Ovary (tissue), 7 donors: ENCODE measurements at regions not wholly inside any gene's neighbourhood (a gene's known extent, or its start where the extent isn't known, plus 50 kb on each side); places are given as distances from the start of the nearest gene placed in this dataset.
A peak's percentile ranks its signal among the peaks of the same experiment; 100 is the strongest.

Source experiments
- DNase-seq, 5 donors: peaks; one replicate each; pipeline ENCODE4 v3.0.0-alpha.2; 2019 to 2020
- H3K27ac ChIP-seq, 2 donors: fragments of 200-600 bp; one replicate each; pipeline versions ENCODE4 v1.5.1 to v1.8.0; 2019 to 2022
- H3K27me3 ChIP-seq: fragments of 200-600 bp; one replicate; pipeline ENCODE4 v1.8.0; 2022
- H3K36me3 ChIP-seq: fragments of 200-600 bp; sonication (generic); one replicate; pipeline ENCODE4 v1.5.1; 2019
- H3K4me1 ChIP-seq: one replicate; pipeline ENCODE4 v1.8.1; 2013; ENCODE audit warnings: mild to moderate bottlenecking, moderate library complexity; ENCODE audit not compliant: insufficient read depth
- H3K4me3 ChIP-seq: fragments of 200-600 bp; sonication (generic); one replicate; pipeline ENCODE4 v1.5.1; 2017
- H3K9me3 ChIP-seq, 2 donors: fragments of 200-600 bp in 1 of 2; sonication (generic) in 1 of 2; one replicate each; pipeline versions ENCODE4 v1.5.1 to v1.8.1; 2013 to 2019; ENCODE audit warnings: mild to moderate bottlenecking in 1 of 2, moderate library complexity in 1 of 2
- EP300 ChIP-seq: sonication (generic); formaldehyde crosslinking; IDR thresholded peaks from one replicate; pipeline ENCODE4 v1.6.1; 2017; ENCODE audit warnings: antibody characterized with exemption
- POLR2A ChIP-seq: fragments of 450-650 bp; IDR thresholded peaks from one replicate; pipeline ENCODE4 v1.6.1; 2017; ENCODE audit warnings: antibody characterized with exemption, mild to moderate bottlenecking, moderate library complexity
- WGBS, 3 donors: extraction: QIAGEN DNeasy Blood & Tissue Kit in 1 of 3; methylation state at CpG; one replicate each; pipeline versions ENCODE4 v1.1.5 to v1.1.7; 2013 to 2017; 5-methylcytosine and 5-hydroxymethylcytosine counted together
- intact Hi-C, 4 donors: fragments of 100-400 bp; cut with DNase I; formaldehyde crosslinking; loops; one replicate each; pipeline versions ENCODE4 v1.11.0 to v1.15.1; 2022 to 2023
- TF ChIP-seq, protein P1 (sequence below), 3 donors: fragments of 450-650 bp in 2 of 3; fragments of 200-600 bp in 1 of 3; IDR thresholded peaks; one replicate each; pipeline versions ENCODE4 v1.5.1 to v1.8.0; 2016 to 2022; ENCODE audit warnings: antibody characterized with exemption in 3 of 3, mild to moderate bottlenecking in 1 of 3
- donor health status: DM: no; HTN: no; CAD: no; lungs with moderate emphysema.
- donor health status: DM: no; HTN: no; CAD: no.
- donor health status: Bipolar disorder and iron deficiency.
- donor health status: DM: no; HTN: no; CAD: no.
- donor health status: DM: yes; HTN: yes; CAD: no.

- no peaks in the 10 kb centered on the region for H3K27me3 ChIP-seq
- TF ChIP-seq POLR2A (no peak), EP300 (no peak)
- no peak for DNase-seq
- 5 to 13% (median 12%) methylated on average over 3 of the region's 3 CpGs for WGBS, 3 donors
- peaks cover 6% of the 10 kb centered on the region for H3K4me1 ChIP-seq
- H3K27ac ChIP-seq = peak overlapping the region in 1 of 2 donors; percentile 32
- no peaks in the 10 kb centered on the region for H3K36me3 ChIP-seq
- intact Hi-C loops = no loop called here
- H3K9me3 ChIP-seq = no peaks in the 10 kb centered on the region
- no peak overlapping the region for H3K4me3 ChIP-seq
Observed at GRCh38 chr2:63780518-63781155, 61.1 kb upstream of the UGP2 start.

- Histone ChIP-seq H3K27ac (no peak overlapping the region), H3K9me3 (no peaks in the 10 kb centered on the region), H3K4me1 (peaks cover 4% of the 10 kb centered on the region), H3K36me3 (no peaks in the 10 kb centered on the region), H3K27me3 (no peaks in the 10 kb centered on the region), H3K4me3 (no peak overlapping the region)
- TF ChIP-seq, protein P1, sequence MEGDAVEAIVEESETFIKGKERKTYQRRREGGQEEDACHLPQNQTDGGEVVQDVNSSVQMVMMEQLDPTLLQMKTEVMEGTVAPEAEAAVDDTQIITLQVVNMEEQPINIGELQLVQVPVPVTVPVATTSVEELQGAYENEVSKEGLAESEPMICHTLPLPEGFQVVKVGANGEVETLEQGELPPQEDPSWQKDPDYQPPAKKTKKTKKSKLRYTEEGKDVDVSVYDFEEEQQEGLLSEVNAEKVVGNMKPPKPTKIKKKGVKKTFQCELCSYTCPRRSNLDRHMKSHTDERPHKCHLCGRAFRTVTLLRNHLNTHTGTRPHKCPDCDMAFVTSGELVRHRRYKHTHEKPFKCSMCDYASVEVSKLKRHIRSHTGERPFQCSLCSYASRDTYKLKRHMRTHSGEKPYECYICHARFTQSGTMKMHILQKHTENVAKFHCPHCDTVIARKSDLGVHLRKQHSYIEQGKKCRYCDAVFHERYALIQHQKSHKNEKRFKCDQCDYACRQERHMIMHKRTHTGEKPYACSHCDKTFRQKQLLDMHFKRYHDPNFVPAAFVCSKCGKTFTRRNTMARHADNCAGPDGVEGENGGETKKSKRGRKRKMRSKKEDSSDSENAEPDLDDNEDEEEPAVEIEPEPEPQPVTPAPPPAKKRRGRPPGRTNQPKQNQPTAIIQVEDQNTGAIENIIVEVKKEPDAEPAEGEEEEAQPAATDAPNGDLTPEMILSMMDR (IDR thresholded peaks at IDR 0.05) = no peak
- TF ChIP-seq POLR2A = no peak
- TF ChIP-seq EP300 = no peak
- no peak for DNase-seq
- intact Hi-C loops = no loop called here
Observed at GRCh38 chr2:63784461-63784860, 57.2 kb upstream of the UGP2 start.

DNA sequence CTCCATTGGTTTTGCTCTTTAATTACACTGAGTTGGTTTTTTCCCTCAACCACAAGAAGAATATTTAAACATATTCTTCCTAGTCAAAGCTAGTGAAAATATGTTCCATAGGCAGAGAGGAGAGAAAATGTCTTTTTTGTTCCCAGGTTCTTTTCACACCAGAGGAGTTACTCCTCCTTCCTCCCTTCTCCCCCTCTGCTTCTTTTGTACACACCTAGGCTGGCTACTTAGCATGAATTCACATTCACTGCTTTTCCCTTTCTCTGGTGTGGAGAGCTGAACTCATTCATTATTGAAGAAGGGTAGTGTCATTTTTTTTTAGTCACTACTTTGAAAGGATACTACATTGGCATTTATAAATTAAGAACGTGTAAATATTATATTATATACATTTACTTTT, 56.6 kb upstream of the UGP2 start:
- H3K36me3 ChIP-seq = no peaks in the 10 kb centered on the region
- no peak for DNase-seq
- no peaks in the 10 kb centered on the region for H3K9me3 ChIP-seq
- H3K4me1 ChIP-seq = peaks cover under 1% of the 10 kb centered on the region
- intact Hi-C loops = no loop called here
- no peak overlapping the region for H3K4me3 ChIP-seq
- no peaks in the 10 kb centered on the region for H3K27me3 ChIP-seq
- TF ChIP-seq, protein P1 (IDR thresholded peaks at IDR 0.05) = no peak
- TF ChIP-seq EP300 = no peak
- no peak for TF ChIP-seq POLR2A
- H3K27ac ChIP-seq = no peak overlapping the region
- 71 to 75% (median 73%) methylated on average over 1 of the region's 1 CpG for WGBS, 3 donors

- H3K27me3 ChIP-seq = no peaks in the 10 kb centered on the region
- TF ChIP-seq EP300 = no peak
- TF ChIP-seq, protein P1 (IDR thresholded peaks at IDR 0.05) = no peak
- TF ChIP-seq POLR2A = no peak
- no peaks in the 10 kb centered on the region for H3K9me3 ChIP-seq
- H3K4me3 ChIP-seq = no peak overlapping the region
- WGBS, 3 donors = 91 to 96% (median 96%) methylated on average over 3 of the region's 3 CpGs
- H3K36me3 ChIP-seq = no peaks in the 10 kb centered on the region
- intact Hi-C loops = no loop called here
- DNase-seq = no peak
- no peaks in the 10 kb centered on the region for H3K4me1 ChIP-seq
- no peak overlapping the region for H3K27ac ChIP-seq
Observed at GRCh38 chr2:63786471-63786870, 55.2 kb upstream of the UGP2 start.

GRCh38 chr2:63788071-63788470, 53.6 kb upstream of the UGP2 start:
- Histone ChIP-seq H3K9me3 (no peaks in the 10 kb centered on the region), H3K4me1 (no peaks in the 10 kb centered on the region), H3K27ac (no peak overlapping the region), H3K27me3 (no peaks in the 10 kb centered on the region), H3K36me3 (no peaks in the 10 kb centered on the region), H3K4me3 (no peak overlapping the region)
- TF ChIP-seq EP300 (no peak), POLR2A (no peak)
- TF ChIP-seq, protein P1 (IDR thresholded peaks at IDR 0.05) = no peak
- intact Hi-C loops = no loop called here
- no peak for DNase-seq
- 66 to 84% (median 80%) methylated on average over 3 of the region's 3 CpGs for WGBS, 3 donors
